ENCODE measurements at regions not wholly inside any gene's neighbourhood (a gene's known extent, or its start where the extent isn't known, plus 50 kb on each side); places are given as distances from the start of the nearest gene placed in this dataset.

- DNase-seq = no peak
Observed at GRCh38 chr7:41277561-41277960, 425.3 kb downstream of the INHBA start.

DNA sequence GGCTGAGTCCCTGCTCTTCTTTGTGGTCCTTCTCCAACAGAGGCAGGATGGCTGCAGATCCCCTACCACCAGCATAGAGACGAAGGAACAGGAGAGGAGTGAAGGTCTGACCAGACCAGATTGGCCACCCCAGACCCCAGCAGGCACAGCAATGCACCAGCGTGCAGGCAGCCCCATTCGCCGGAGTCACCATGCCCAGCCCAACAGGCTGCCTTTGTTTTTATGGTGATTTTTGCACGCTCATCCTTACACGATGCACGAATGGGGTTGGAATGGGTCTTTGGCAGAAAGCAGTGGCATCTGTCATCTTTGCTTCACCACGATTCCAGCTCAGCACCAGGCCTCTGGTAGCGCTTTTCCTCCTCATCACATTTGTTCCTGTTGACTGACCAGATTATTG is 427.6 kb downstream of the INHBA start:
- no peak for DNase-seq

- no peak for DNase-seq
Observed at GRCh38 chr7:41274179-41274578, 428.7 kb downstream of the INHBA start.

GRCh38 chr7:41272664-41273063 is 430.2 kb downstream of the INHBA start:
- no peak for DNase-seq

GRCh38 chr7:41268878-41269277 is 434.0 kb downstream of the INHBA start:
- no peak for DNase-seq

GRCh38 chr7:41261080-41261479 is 441.8 kb downstream of the INHBA start:
- no peak for DNase-seq

- DNase-seq = no peak
Observed at GRCh38 chr7:41257660-41258059, 445.2 kb downstream of the INHBA start.

GRCh38 chr7:41256186-41256945 is 446.5 kb downstream of the INHBA start:
- DNase-seq = no peak

DNA sequence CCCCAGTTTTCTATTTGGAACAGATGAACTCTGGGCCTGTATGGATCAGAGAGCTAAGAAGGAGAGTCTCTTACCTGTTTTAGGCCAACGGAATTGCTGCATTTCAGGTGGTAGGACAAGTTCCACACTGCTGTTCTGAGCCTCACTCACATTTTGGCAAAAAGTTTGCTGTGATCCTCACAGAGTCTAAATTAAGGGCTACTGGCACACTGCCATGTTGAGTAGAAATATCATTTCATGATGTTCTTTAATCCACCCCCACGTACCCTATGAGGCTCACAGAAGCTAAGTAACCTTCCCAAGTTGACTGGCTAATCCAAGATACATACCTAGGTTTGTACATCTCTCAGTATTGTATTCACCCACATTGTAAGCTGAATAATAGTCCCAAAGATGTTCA is 447.2 kb downstream of the INHBA start:
- DNase-seq = no peak

- no peak for DNase-seq
Observed at GRCh38 chr7:41255113-41255512, 447.8 kb downstream of the INHBA start.

DNA sequence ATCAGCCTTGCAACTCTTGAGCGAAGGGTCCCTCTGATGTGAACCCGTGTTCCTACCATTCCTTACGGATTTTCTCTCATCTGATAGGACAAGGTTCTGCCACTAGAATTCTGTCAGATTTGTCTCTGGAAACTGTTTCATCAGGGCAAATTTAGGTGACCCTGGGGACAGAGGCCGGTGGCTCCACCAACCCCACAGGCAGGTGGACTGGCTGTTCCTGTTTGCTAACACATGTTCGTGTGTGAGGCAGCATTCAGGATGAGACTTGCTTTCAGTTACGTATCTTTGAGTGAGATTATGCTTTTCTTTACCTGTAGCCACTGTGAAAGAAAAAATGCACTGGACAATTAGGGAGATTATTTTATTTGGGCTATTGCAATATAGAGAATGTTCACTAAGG is 449.9 kb downstream of the INHBA start:
- DNase-seq = no peak

- DNase-seq = no peak
Observed at GRCh38 chr7:41252551-41252950, 450.3 kb downstream of the INHBA start.

DNA sequence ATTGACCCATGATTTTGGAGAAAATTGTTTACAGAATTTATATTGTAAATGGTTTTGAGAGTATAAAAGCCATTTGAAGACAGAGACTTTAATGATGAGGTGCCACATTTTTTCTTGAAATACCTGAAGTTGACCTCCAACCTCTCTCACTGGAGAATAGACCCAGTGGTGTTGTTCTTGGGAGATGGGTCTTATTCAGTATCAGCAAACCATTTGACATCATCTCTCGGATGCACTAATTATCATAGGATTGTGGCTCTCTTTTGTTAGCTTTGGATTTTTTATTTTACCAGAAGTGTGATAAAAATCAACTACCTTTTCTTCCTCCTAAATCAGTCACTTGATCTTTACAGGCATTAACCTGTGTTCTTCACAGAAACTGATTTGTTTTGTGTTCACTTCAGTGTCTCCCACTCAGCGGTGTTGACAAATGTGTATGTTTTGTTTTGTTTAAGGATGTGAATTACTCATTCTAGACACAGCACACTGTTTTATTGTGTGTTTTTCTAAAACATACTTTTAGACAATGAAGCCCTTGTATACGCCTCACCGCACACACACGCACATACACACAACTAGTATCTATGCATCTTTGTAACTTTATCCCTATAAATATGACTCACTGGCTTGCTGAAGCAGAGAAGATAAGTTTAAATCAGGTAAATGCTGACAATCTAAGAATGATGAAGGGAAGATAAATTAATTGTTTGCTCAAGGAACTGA is 455.6 kb downstream of the INHBA start:
- no peak for DNase-seq

- DNase-seq = no peak
Observed at GRCh38 chr7:41245916-41246315, 457.0 kb downstream of the INHBA start.

DNA sequence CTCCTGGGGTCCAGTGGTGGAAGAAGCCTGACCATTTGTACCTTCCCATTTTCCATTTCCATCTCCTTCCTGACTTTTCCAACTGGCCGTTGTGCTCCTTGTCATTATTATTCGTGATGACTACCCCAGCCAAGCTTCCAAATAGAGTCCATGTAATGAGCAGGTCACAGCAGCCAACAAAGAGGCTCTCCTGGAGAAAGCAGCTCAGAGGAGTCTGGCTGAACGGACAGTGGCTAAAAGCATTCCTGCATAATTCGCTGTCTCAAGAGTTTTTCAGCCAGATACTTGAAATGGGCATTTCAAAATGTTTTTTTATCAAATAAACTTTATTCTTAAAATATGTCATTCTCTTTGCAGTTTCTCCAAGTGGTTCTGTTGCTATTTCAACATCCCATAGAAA is 458.6 kb downstream of the INHBA start:
- no peak for DNase-seq

GRCh38 chr7:41241641-41242040 is 461.2 kb downstream of the INHBA start:
- DNase-seq = no peak

GRCh38 chr7:41239596-41239995 is 463.3 kb downstream of the INHBA start:
- no peak for DNase-seq

- no peak for DNase-seq
Observed at GRCh38 chr7:41238851-41239331, 464.0 kb downstream of the INHBA start.

- no peak for DNase-seq
Observed at GRCh38 chr7:41237956-41238355, 464.9 kb downstream of the INHBA start.

DNA sequence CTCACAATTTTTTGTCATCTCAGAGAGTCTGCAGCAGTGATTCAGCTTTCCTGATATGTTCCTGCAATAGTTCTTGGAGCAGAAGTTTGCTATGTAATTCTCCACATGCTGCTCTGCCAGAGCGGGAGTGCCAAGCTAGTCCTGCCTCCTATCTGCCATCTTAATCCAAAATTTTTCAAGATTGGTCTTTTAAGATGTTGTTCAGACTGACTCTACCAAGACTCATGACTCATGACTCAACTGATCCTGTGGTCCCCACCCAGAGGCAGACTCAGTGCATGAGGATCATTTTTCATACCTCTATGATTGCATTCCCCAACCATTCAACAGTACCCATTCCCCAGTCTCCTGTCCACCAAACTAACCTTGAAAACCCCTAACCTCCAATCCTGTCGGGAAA is 470.8 kb downstream of the INHBA start:
- no peak for DNase-seq

GRCh38 chr7:41224063-41224763 is 478.7 kb downstream of the INHBA start:
- DNase-seq = no peak

GRCh38 chr7:41222746-41223145 is 480.1 kb downstream of the INHBA start:
- no peak for DNase-seq

DNA sequence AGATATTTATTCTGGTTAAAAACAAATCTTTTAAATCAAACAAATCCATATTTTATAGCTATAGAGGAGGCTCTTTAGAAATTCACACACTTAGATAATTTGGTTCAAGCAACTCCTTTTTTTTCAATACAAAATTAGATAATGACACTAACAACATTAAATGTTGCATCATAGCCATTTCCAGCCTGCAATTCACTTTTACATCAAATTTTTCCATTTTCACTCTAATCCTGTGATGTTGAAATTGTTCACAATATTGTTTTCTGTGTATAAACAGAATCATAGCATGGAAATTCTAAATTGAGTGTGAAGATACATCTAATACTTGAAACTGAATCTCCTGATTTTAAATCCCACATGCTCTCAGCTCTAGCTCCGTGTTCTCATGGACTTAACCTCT is 482.6 kb downstream of the INHBA start:
- DNase-seq = no peak

DNA sequence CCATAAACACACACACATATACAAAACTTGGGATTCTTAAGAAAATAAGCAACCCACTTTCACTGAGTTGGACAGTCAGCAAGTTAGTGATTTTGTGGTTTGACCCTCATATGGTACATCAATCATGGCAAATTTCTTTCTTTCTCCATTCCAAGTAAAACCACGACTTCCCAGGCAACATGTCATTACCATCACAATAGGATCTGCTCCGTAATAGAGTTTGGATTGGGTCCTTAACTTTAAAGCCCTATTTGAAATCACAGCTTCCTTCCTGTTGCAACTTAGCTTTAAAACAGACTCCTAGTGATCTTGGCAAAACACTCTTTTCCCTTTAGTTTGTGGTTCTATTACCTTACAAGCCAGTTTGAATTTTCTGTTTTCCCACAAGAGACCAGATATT is 483.6 kb downstream of the INHBA start:
- no peak for DNase-seq

Data from NCI-H2081 (cell line).